ENCODE measurements at regions not wholly inside any gene's neighbourhood (a gene's known extent, or its start where the extent isn't known, plus 50 kb on each side); places are given as distances from the start of the nearest gene placed in this dataset.

DNA sequence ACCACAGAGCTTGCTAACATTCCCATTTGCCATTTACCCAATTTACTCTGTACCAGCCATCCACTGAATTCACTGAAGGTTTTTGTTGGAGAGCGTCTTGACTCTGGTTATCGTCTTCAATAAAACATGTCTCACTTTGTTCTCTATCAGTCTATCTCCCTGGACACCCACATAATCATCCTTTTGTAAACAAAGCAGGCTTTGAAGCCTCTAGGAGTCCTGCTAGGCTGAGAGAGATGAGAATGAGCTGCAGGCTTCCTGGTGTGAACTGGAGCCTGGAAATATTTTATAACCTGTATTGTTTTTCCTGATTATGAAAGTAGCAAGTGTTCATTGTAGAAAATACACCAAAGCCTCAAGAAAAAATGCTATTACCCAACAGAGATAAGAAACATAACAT, 140.6 kb upstream of the ZNF366 start:
- TF ChIP-seq, protein P1, sequence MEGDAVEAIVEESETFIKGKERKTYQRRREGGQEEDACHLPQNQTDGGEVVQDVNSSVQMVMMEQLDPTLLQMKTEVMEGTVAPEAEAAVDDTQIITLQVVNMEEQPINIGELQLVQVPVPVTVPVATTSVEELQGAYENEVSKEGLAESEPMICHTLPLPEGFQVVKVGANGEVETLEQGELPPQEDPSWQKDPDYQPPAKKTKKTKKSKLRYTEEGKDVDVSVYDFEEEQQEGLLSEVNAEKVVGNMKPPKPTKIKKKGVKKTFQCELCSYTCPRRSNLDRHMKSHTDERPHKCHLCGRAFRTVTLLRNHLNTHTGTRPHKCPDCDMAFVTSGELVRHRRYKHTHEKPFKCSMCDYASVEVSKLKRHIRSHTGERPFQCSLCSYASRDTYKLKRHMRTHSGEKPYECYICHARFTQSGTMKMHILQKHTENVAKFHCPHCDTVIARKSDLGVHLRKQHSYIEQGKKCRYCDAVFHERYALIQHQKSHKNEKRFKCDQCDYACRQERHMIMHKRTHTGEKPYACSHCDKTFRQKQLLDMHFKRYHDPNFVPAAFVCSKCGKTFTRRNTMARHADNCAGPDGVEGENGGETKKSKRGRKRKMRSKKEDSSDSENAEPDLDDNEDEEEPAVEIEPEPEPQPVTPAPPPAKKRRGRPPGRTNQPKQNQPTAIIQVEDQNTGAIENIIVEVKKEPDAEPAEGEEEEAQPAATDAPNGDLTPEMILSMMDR (IDR thresholded peaks at IDR 0.05; ENCODE audit: borderline replicate concordance, extremely low read depth, low read length, poor library complexity, severe bottlenecking), result no peak
- no peak for TF ChIP-seq EZH2 (IDR thresholded peaks at IDR 0.05; ENCODE audit: borderline replicate concordance, low read depth, low read length, severe bottlenecking)
